NT2/D1 (cell line): ENCODE measurements at regions not wholly inside any gene's neighbourhood (a gene's known extent, or its start where the extent isn't known, plus 50 kb on each side); places are given as distances from the start of the nearest gene placed in this dataset.

Experiments used
- YY1 ChIP-seq: IDR thresholded peaks from 2 replicates; pipeline ENCODE4 v1.6.1; 2011; ENCODE audit not compliant: insufficient read length, insufficient read depth
- ZNF274 ChIP-seq: IDR thresholded peaks from 2 replicates; pipeline ENCODE4 v1.6.1; 2011; ENCODE audit warnings: mild to moderate bottlenecking, low read depth, low read length

DNA sequence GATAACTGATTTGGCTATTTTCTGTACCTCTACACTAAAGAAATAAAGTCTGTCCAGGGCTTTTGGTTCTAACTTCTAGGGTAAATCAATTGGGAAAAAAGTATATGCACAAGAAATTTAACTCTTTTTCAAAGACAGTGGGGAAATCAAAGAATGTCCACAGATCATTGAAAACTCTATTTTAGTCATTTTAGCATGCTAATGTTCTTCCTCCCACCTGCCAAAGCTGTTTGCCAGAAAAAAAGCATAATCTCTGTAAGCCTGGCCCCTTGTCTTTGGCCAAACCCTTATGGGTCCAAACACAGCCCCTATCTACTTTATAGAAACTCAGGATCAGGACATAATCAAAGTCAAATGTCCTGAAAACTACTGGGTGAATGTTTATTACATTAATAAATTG, 302.2 kb upstream of the ESRRG start:
- TF ChIP-seq YY1: no peak
- TF ChIP-seq ZNF274: no peak
